ENCODE measurements at regions not wholly inside any gene's neighbourhood (a gene's known extent, or its start where the extent isn't known, plus 50 kb on each side); places are given as distances from the start of the nearest gene placed in this dataset.

GRCh38 chr2:180358458-180358857 lies 351.4 kb upstream of the CWC22 start:
- Histone ChIP-seq H3K9me2 (replicated peaks; ENCODE audit: insufficient read depth, low read length) (no peaks in the 10 kb centered on the region), H3K9ac (ENCODE audit: low read length) (no peak overlapping the region), H3K4me2 (ENCODE audit: low read depth, low read length) (peak overlapping the region; percentile 74; the same call in 1 of the 2 replicates), H3K79me2 (ENCODE audit: low read length) (no peaks in the 10 kb centered on the region), H3K27me3 (replicated peaks; ENCODE audit: insufficient read depth, low read length) (no peaks in the 10 kb centered on the region), H3K4me1 (ENCODE audit: low read length) (peaks cover 42% of the 10 kb centered on the region), H3K9me3 (replicated peaks; ENCODE audit: insufficient read depth, low read length) (no peaks in the 10 kb centered on the region), H2AFZ (ENCODE audit: low read length) (peak overlapping the region; percentile 79; the same call in 1 of the 2 replicates), H3K36me3 (replicated peaks; ENCODE audit: insufficient read depth, low read length) (no peaks in the 10 kb centered on the region), H4K20me1 (ENCODE audit: insufficient read depth, low read length) (no peaks in the 10 kb centered on the region), H3F3A (ENCODE audit: insufficient read depth, low read length) (peaks cover 37% of the 10 kb centered on the region), H3K27ac (ENCODE audit: low read length) (peak overlapping the region; percentile 91; the same call in 1 of the 2 replicates), H3K4me3 (ENCODE audit: low read length) (no peak overlapping the region)
- peak; percentile 26 for DNase-seq
- TF ChIP-seq CTCF (IDR thresholded peaks at IDR 0.05; ENCODE audit: low read length) = peak; percentile 33
- TF ChIP-seq EZH2phosphoT487 (IDR thresholded peaks at IDR 0.05; ENCODE audit: low read length) = no peak

GRCh38 chr2:180356676-180357075 lies 349.6 kb upstream of the CWC22 start:
- peaks cover 36% of the 10 kb centered on the region for H3F3A ChIP-seq (ENCODE audit: insufficient read depth, low read length)
- no peaks in the 10 kb centered on the region for H3K27me3 ChIP-seq (replicated peaks; ENCODE audit: insufficient read depth, low read length)
- DNase-seq = no peak
- TF ChIP-seq CTCF (IDR thresholded peaks at IDR 0.05; ENCODE audit: low read length) (no peak), EZH2 (optimal IDR thresholded peaks at IDR 0.05; ENCODE audit: low read depth, low read length) (no peak), EZH2phosphoT487 (IDR thresholded peaks at IDR 0.05; ENCODE audit: low read length) (no peak)
- no peak overlapping the region for H3K27ac ChIP-seq (ENCODE audit: low read length)
- no peak overlapping the region for H3K4me2 ChIP-seq (ENCODE audit: low read depth, low read length)
- H3K4me1 ChIP-seq (ENCODE audit: low read length) = peaks cover 42% of the 10 kb centered on the region
- no peaks in the 10 kb centered on the region for H3K9me2 ChIP-seq (replicated peaks; ENCODE audit: insufficient read depth, low read length)
- H4K20me1 ChIP-seq (ENCODE audit: insufficient read depth, low read length) = no peaks in the 10 kb centered on the region
- H2AFZ ChIP-seq (ENCODE audit: low read length) = no peak overlapping the region
- H3K9ac ChIP-seq (ENCODE audit: low read length) = no peak overlapping the region
- H3K4me3 ChIP-seq (ENCODE audit: low read length) = no peak overlapping the region
- no peaks in the 10 kb centered on the region for H3K9me3 ChIP-seq (replicated peaks; ENCODE audit: insufficient read depth, low read length)
- no peaks in the 10 kb centered on the region for H3K79me2 ChIP-seq (ENCODE audit: low read length)
- H3K36me3 ChIP-seq (replicated peaks; ENCODE audit: insufficient read depth, low read length) = no peaks in the 10 kb centered on the region

GRCh38 chr2:180352620-180353019 lies 345.5 kb upstream of the CWC22 start:
- Histone ChIP-seq H3K9me2 (replicated peaks; ENCODE audit: insufficient read depth, low read length) (no peaks in the 10 kb centered on the region), H3K27ac (ENCODE audit: low read length) (no peak overlapping the region), H3K36me3 (replicated peaks; ENCODE audit: insufficient read depth, low read length) (no peaks in the 10 kb centered on the region), H3K9ac (ENCODE audit: low read length) (no peak overlapping the region), H3K4me1 (ENCODE audit: low read length) (peaks cover 6% of the 10 kb centered on the region; the same call in 1 of the 2 replicates), H3F3A (ENCODE audit: insufficient read depth, low read length) (no peaks in the 10 kb centered on the region), H4K20me1 (ENCODE audit: insufficient read depth, low read length) (no peaks in the 10 kb centered on the region), H3K79me2 (ENCODE audit: low read length) (no peaks in the 10 kb centered on the region), H3K4me3 (ENCODE audit: low read length) (no peak overlapping the region), H3K27me3 (replicated peaks; ENCODE audit: insufficient read depth, low read length) (no peaks in the 10 kb centered on the region), H3K4me2 (ENCODE audit: low read depth, low read length) (no peak overlapping the region), H2AFZ (ENCODE audit: low read length) (no peak overlapping the region), H3K9me3 (replicated peaks; ENCODE audit: insufficient read depth, low read length) (no peaks in the 10 kb centered on the region)
- TF ChIP-seq CTCF (IDR thresholded peaks at IDR 0.05; ENCODE audit: low read length) = no peak
- no peak for TF ChIP-seq EZH2 (optimal IDR thresholded peaks at IDR 0.05; ENCODE audit: low read depth, low read length)
- TF ChIP-seq EZH2phosphoT487 (IDR thresholded peaks at IDR 0.05; ENCODE audit: low read length) = no peak
- DNase-seq = no peak
